Right lobe of liver (tissue), 4 donors: ENCODE measurements at regions not wholly inside any gene's neighbourhood (a gene's known extent, or its start where the extent isn't known, plus 50 kb on each side); places are given as distances from the start of the nearest gene placed in this dataset.

ENCODE experiments used
- POLR2A ChIP-seq: fragments of 450-650 bp; IDR thresholded peaks from one replicate; pipeline ENCODE4 v1.6.1; 2017; ENCODE audit warnings: antibody characterized with exemption, mild to moderate bottlenecking
- TF ChIP-seq, protein P1 (sequence below), 4 donors: fragments of 200-600 bp in 3 of 4; fragments of 450-650 bp in 1 of 4; IDR thresholded peaks; one replicate each; pipeline versions ENCODE4 v1.5.1 to v1.8.0; 2016 to 2022; ENCODE audit warnings: antibody characterized with exemption in 4 of 4, mild to moderate bottlenecking in 2 of 4
- donor health status: DM: no; HTN: no; CAD: no.
- donor health status: DM: no; HTN: no; CAD: no.
- donor health status: DM: no; HTN: yes; CAD: no.

- TF ChIP-seq, protein P1, sequence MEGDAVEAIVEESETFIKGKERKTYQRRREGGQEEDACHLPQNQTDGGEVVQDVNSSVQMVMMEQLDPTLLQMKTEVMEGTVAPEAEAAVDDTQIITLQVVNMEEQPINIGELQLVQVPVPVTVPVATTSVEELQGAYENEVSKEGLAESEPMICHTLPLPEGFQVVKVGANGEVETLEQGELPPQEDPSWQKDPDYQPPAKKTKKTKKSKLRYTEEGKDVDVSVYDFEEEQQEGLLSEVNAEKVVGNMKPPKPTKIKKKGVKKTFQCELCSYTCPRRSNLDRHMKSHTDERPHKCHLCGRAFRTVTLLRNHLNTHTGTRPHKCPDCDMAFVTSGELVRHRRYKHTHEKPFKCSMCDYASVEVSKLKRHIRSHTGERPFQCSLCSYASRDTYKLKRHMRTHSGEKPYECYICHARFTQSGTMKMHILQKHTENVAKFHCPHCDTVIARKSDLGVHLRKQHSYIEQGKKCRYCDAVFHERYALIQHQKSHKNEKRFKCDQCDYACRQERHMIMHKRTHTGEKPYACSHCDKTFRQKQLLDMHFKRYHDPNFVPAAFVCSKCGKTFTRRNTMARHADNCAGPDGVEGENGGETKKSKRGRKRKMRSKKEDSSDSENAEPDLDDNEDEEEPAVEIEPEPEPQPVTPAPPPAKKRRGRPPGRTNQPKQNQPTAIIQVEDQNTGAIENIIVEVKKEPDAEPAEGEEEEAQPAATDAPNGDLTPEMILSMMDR (IDR thresholded peaks at IDR 0.05) = no peak
- TF ChIP-seq POLR2A = no peak
Observed at GRCh38 chr2:17136877-17137276, 381.4 kb downstream of the RAD51AP2 start.
